NCI-H524 treated with DMSO at 0.1 percent for 48 hours (cell line): ENCODE measurements at regions not wholly inside any gene's neighbourhood (a gene's known extent, or its start where the extent isn't known, plus 50 kb on each side); places are given as distances from the start of the nearest gene placed in this dataset.
"Not testable (repeated sequence)": the region's sequence is repeated elsewhere in the genome, so short reads cannot be mapped to it uniquely, and the experiment has no call there.

Experiments
- DNase-seq: peaks from one replicate; lab custom pipeline; 2025; lab: John Stamatoyannopoulos, UW

- no peak for DNase-seq
Measured at GRCh38 chr10:108592956-108593355, 1330.4 kb downstream of the XPNPEP1 start.

- no peak for DNase-seq
Measured at GRCh38 chr10:108591417-108591816, 1331.9 kb downstream of the XPNPEP1 start.

GRCh38 chr10:108586424-108586823 lies 1336.9 kb downstream of the XPNPEP1 start:
- no peak for DNase-seq

- no peak for DNase-seq
Measured at GRCh38 chr10:108583877-108584276, 1339.4 kb downstream of the XPNPEP1 start.

- DNase-seq, result no peak
Measured at GRCh38 chr10:108582888-108583287, 1340.4 kb downstream of the XPNPEP1 start.

GRCh38 chr10:108582387-108582786 lies 1340.9 kb downstream of the XPNPEP1 start:
- DNase-seq, result no peak

GRCh38 chr10:108578258-108578657 lies 1345.1 kb downstream of the XPNPEP1 start:
- no peak for DNase-seq

- no peak for DNase-seq
Measured at GRCh38 chr10:108574233-108574632, 1349.1 kb downstream of the XPNPEP1 start.

- no peak for DNase-seq
Measured at GRCh38 chr10:108568824-108569223, 1354.5 kb downstream of the XPNPEP1 start.

GRCh38 chr10:108567899-108568752 lies 1355.2 kb downstream of the XPNPEP1 start:
- no peak for DNase-seq

GRCh38 chr10:108566316-108567107 lies 1356.8 kb downstream of the XPNPEP1 start:
- no peak for DNase-seq

- DNase-seq, result no peak
Measured at GRCh38 chr10:108562105-108562504, 1361.2 kb downstream of the XPNPEP1 start.

GRCh38 chr10:108561649-108562048 lies 1361.7 kb downstream of the XPNPEP1 start:
- DNase-seq, result no peak

- no peak for DNase-seq
Measured at GRCh38 chr10:108560488-108560887, 1362.8 kb downstream of the XPNPEP1 start.

- no peak for DNase-seq
Measured at GRCh38 chr10:108556186-108556585, 1367.1 kb downstream of the XPNPEP1 start.

GRCh38 chr10:108545921-108546320 lies 1377.4 kb downstream of the XPNPEP1 start:
- no peak for DNase-seq

GRCh38 chr10:108544500-108545120 lies 1378.7 kb downstream of the XPNPEP1 start:
- no peak for DNase-seq

- DNase-seq, result not testable (repeated sequence)
Measured at GRCh38 chr10:108533551-108533950, 1369.0 kb upstream of the SORCS1 start.

- no peak for DNase-seq
Measured at GRCh38 chr10:108523016-108523800, 1358.7 kb upstream of the SORCS1 start.

GRCh38 chr10:108521827-108522492 lies 1357.5 kb upstream of the SORCS1 start:
- DNase-seq, result no peak

- no peak for DNase-seq
Measured at GRCh38 chr10:108515821-108516220, 1351.3 kb upstream of the SORCS1 start.
